ENCODE measurements at regions not wholly inside any gene's neighbourhood (a gene's known extent, or its start where the extent isn't known, plus 50 kb on each side); places are given as distances from the start of the nearest gene placed in this dataset.

DNA sequence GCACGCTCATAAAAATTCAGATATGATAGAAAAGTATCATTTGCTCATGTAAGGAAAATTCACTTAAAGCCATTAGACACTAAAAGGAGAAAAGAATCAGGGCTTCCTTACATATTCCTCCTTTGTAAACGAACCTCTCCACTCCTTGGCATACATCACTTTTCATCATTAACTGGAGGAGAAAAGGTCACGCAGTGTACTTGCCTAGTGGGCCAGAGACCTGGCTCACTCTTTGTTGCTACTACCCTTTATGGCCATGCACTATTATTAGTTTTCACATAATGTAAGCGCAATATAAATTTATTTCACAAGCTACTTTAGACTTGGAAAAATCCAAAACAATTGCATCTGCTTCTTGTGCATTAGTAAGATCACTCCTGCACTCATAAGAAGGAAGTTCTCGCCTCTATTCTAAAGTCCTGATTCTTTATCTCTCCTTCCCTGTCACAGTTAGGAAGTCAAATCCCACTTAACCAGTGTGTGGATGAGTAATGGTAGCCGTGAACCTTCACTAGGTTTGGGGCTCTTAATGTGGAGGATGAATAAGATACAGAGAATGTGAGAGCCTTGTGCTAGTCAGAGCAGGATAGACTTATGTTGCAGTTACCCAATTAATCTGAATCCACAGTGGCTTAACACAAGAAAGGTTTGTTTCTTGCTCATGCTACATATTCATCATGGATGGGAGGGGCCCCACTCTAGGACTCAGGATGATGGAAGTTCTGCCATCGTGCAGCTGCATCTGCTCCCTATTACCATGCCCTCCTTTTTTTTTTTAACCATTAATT, 115.0 kb upstream of the GLS start:
- no peak overlapping the region for H3K9ac ChIP-seq (ENCODE audit: low read length)
- no peak overlapping the region for H3K4me3 ChIP-seq (ENCODE audit: low read length)
- DNase-seq (ENCODE audit: low read depth), result peak; percentile 34
- H3K9me3 ChIP-seq (ENCODE audit: control insufficient read depth, low read length), result no peaks in the 10 kb centered on the region
- no peaks in the 10 kb centered on the region for H3K27me3 ChIP-seq (replicated peaks; ENCODE audit: control insufficient read depth, insufficient read depth, low read length)
- no peaks in the 10 kb centered on the region for H3K36me3 ChIP-seq (ENCODE audit: control insufficient read depth, insufficient read depth, low read length, severe bottlenecking)
- H3K4me1 ChIP-seq (ENCODE audit: control insufficient read depth, insufficient read depth, low read length), result peaks cover 12% of the 10 kb centered on the region

- Histone ChIP-seq H3K36me3 (ENCODE audit: control insufficient read depth, insufficient read depth, low read length, severe bottlenecking) (no peaks in the 10 kb centered on the region), H3K4me1 (ENCODE audit: control insufficient read depth, insufficient read depth, low read length) (peaks cover 12% of the 10 kb centered on the region), H3K4me3 (ENCODE audit: low read length) (no peak overlapping the region), H3K27me3 (replicated peaks; ENCODE audit: control insufficient read depth, insufficient read depth, low read length) (no peaks in the 10 kb centered on the region), H3K9me3 (ENCODE audit: control insufficient read depth, low read length) (no peaks in the 10 kb centered on the region), H3K9ac (ENCODE audit: low read length) (no peak overlapping the region)
- no peak for DNase-seq (ENCODE audit: low read depth)
Measured at GRCh38 chr2:190766174-190766572, 114.4 kb upstream of the GLS start.

GRCh38 chr2:190766595-190766994, 114.0 kb upstream of the GLS start:
- Histone ChIP-seq H3K27me3 (replicated peaks; ENCODE audit: control insufficient read depth, insufficient read depth, low read length) (no peaks in the 10 kb centered on the region), H3K9me3 (ENCODE audit: control insufficient read depth, low read length) (no peaks in the 10 kb centered on the region), H3K9ac (ENCODE audit: low read length) (no peak overlapping the region), H3K36me3 (ENCODE audit: control insufficient read depth, insufficient read depth, low read length, severe bottlenecking) (no peaks in the 10 kb centered on the region), H3K4me3 (ENCODE audit: low read length) (no peak overlapping the region), H3K4me1 (ENCODE audit: control insufficient read depth, insufficient read depth, low read length) (peaks cover 13% of the 10 kb centered on the region)
- no peak for DNase-seq (ENCODE audit: low read depth)

GRCh38 chr2:190767821-190768220, 112.8 kb upstream of the GLS start:
- Histone ChIP-seq H3K4me1 (ENCODE audit: control insufficient read depth, insufficient read depth, low read length) (peaks cover 16% of the 10 kb centered on the region), H3K27me3 (replicated peaks; ENCODE audit: control insufficient read depth, insufficient read depth, low read length) (no peaks in the 10 kb centered on the region), H3K9ac (ENCODE audit: low read length) (no peak overlapping the region), H3K9me3 (ENCODE audit: control insufficient read depth, low read length) (no peaks in the 10 kb centered on the region), H3K4me3 (ENCODE audit: low read length) (no peak overlapping the region), H3K36me3 (ENCODE audit: control insufficient read depth, insufficient read depth, low read length, severe bottlenecking) (no peaks in the 10 kb centered on the region)
- DNase-seq (ENCODE audit: low read depth), result no peak

DNA sequence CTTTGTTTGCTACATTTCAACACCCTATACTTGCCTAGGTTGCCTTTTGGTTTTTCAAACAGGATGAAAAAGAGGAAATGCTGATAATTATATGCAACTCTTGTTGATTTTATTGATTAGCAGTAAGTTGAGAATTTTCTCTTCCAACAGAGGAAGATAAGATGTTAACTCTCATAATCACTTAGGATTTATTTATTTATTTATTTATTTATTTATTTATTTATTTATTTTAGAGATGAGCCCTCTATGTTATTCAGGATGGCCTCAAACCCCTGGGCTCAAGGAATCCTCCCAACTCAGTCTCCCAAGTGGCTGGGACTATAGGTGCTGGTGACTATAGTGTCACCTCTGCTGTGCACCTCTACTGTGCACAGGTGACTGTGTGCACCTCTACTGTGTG, 111.4 kb upstream of the GLS start:
- no peak for DNase-seq (ENCODE audit: low read depth)
- Histone ChIP-seq H3K4me3 (ENCODE audit: low read length) (no peak overlapping the region), H3K36me3 (ENCODE audit: control insufficient read depth, insufficient read depth, low read length, severe bottlenecking) (no peaks in the 10 kb centered on the region), H3K9me3 (ENCODE audit: control insufficient read depth, low read length) (no peaks in the 10 kb centered on the region), H3K9ac (ENCODE audit: low read length) (no peak overlapping the region), H3K4me1 (ENCODE audit: control insufficient read depth, insufficient read depth, low read length) (peaks cover 16% of the 10 kb centered on the region), H3K27me3 (replicated peaks; ENCODE audit: control insufficient read depth, insufficient read depth, low read length) (no peaks in the 10 kb centered on the region)

DNA sequence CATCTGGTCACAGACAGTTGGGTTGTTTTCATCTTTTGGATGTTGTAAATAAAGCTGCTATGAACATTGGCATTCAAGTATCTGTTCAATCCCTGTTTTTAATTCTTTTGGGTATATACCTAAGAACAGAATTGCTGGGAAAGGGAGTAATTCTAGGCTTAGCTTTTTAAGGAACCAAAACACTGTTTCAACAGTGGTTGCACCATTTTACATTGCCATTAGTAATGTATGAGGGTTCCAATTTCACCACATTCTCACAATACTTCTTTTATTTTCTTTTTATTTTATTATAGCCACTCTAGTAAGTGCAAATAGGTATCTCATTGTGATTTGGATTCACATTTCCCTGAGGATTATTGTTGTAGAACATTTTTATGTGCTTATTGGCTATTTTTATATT, 108.9 kb upstream of the GLS start:
- Histone ChIP-seq H3K4me3 (ENCODE audit: low read length) (no peak overlapping the region), H3K36me3 (ENCODE audit: control insufficient read depth, insufficient read depth, low read length, severe bottlenecking) (no peaks in the 10 kb centered on the region), H3K9me3 (ENCODE audit: control insufficient read depth, low read length) (no peaks in the 10 kb centered on the region), H3K4me1 (ENCODE audit: control insufficient read depth, insufficient read depth, low read length) (peaks cover 5% of the 10 kb centered on the region), H3K9ac (ENCODE audit: low read length) (no peak overlapping the region), H3K27me3 (replicated peaks; ENCODE audit: control insufficient read depth, insufficient read depth, low read length) (no peaks in the 10 kb centered on the region)
- DNase-seq (ENCODE audit: low read depth), result no peak

- Histone ChIP-seq H3K4me1 (ENCODE audit: control insufficient read depth, insufficient read depth, low read length) (no peaks in the 10 kb centered on the region), H3K9ac (ENCODE audit: low read length) (no peak overlapping the region), H3K9me3 (ENCODE audit: control insufficient read depth, low read length) (peaks cover 11% of the 10 kb centered on the region), H3K27me3 (replicated peaks; ENCODE audit: control insufficient read depth, insufficient read depth, low read length) (no peaks in the 10 kb centered on the region), H3K36me3 (ENCODE audit: control insufficient read depth, insufficient read depth, low read length, severe bottlenecking) (no peaks in the 10 kb centered on the region), H3K4me3 (ENCODE audit: low read length) (no peak overlapping the region)
- DNase-seq (ENCODE audit: low read depth), result no peak
Measured at GRCh38 chr2:190780594-190780993, 100.0 kb upstream of the GLS start.

DNA sequence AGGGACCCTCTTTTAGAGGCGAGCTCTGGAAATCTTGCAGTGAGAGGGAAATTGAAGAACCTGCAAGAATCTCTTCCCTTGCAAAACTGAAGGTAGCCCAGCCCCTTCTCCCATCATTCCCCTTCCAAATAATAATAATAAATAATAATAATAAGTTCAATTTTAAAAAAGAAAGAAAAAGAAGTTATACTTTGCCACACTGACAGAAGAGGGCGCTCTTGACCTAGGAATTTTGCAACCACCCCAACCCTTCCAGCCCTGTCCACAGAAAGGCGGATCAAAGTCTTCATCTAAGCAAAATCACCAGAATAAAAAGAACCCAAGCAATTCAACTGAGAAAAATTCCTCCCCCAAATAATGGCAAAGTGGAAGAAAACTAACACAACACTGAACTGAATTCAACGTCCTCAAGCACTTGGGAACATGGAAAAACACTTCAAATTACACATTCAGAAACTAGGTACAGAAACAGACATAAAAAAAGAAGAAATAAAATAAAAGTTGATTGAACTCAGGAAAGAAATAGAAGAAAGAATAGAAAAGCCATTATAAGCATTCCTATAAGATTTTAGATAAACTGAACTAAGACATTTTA, 98.9 kb upstream of the GLS start:
- no peak overlapping the region for H3K4me3 ChIP-seq (ENCODE audit: low read length)

DNA sequence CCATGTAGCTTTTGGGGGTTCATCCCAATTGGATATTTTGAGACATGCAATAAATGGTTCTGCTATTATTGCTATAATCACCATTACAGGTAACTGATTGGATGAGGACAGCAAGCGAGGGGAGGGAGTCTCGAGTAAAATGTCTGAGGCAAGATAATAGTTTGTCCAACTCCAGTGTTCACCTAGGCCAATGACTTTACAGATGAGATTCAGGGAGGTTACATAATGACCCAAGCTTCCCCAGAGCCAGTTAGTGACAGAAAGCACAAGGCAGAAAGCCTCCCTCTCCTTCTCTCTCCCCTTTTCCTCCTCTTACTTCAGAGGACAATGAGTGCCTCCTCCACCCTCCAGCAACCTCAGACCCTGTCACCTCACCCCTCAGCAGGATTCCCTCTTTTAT, 98.4 kb upstream of the GLS start:
- H3K27me3 ChIP-seq (replicated peaks; ENCODE audit: control insufficient read depth, insufficient read depth, low read length), result no peaks in the 10 kb centered on the region
- peaks cover 11% of the 10 kb centered on the region for H3K9me3 ChIP-seq (ENCODE audit: control insufficient read depth, low read length)
- no peaks in the 10 kb centered on the region for H3K36me3 ChIP-seq (ENCODE audit: control insufficient read depth, insufficient read depth, low read length, severe bottlenecking)
- H3K4me3 ChIP-seq (ENCODE audit: low read length), result no peak overlapping the region
- no peak overlapping the region for H3K9ac ChIP-seq (ENCODE audit: low read length)
- peaks cover 7% of the 10 kb centered on the region for H3K4me1 ChIP-seq (ENCODE audit: control insufficient read depth, insufficient read depth, low read length)
- DNase-seq (ENCODE audit: low read depth), result no peak

More for the DNA sequence above, 98.9 kb upstream of the GLS start:
- peaks cover 4% of the 10 kb centered on the region for H3K4me1 ChIP-seq (ENCODE audit: control insufficient read depth, insufficient read depth, low read length)
- peaks cover 11% of the 10 kb centered on the region for H3K9me3 ChIP-seq (ENCODE audit: control insufficient read depth, low read length)
- DNase-seq (ENCODE audit: low read depth), result peak; percentile 87
- H3K9ac ChIP-seq (ENCODE audit: low read length), result no peak overlapping the region
- no peaks in the 10 kb centered on the region for H3K27me3 ChIP-seq (replicated peaks; ENCODE audit: control insufficient read depth, insufficient read depth, low read length)
- H3K36me3 ChIP-seq (ENCODE audit: control insufficient read depth, insufficient read depth, low read length, severe bottlenecking), result no peaks in the 10 kb centered on the region

GRCh38 chr2:190783513-190784263, 96.9 kb upstream of the GLS start:
- no peak overlapping the region for H3K4me3 ChIP-seq (ENCODE audit: low read length)
- H3K9ac ChIP-seq (ENCODE audit: low read length), result no peak overlapping the region
- H3K36me3 ChIP-seq (ENCODE audit: control insufficient read depth, insufficient read depth, low read length, severe bottlenecking), result no peaks in the 10 kb centered on the region
- DNase-seq (ENCODE audit: low read depth), result no peak
- H3K9me3 ChIP-seq (ENCODE audit: control insufficient read depth, low read length), result peaks cover 11% of the 10 kb centered on the region
- H3K27me3 ChIP-seq (replicated peaks; ENCODE audit: control insufficient read depth, insufficient read depth, low read length), result no peaks in the 10 kb centered on the region
- H3K4me1 ChIP-seq (ENCODE audit: control insufficient read depth, insufficient read depth, low read length), result peaks cover 7% of the 10 kb centered on the region

DNA sequence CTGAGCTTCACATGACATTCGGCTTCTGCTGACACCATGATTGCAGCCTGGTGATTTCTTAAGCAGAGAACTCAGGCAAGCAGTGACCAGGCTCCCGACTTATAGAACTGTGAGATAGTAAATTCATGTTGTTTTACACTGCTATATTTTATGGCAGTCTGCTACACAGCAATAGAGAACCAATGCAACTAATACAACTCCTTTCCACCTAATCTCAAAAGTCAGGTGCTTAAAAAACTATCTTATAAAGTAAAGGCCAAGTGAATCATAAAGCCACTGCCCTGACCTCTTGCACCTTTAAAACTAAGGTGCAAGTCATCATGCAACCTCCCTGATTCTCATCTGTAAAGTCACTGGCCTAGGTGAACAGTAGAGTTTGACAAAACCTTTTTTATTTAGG, 95.3 kb upstream of the GLS start:
- peaks cover 11% of the 10 kb centered on the region for H3K9me3 ChIP-seq (ENCODE audit: control insufficient read depth, low read length)
- DNase-seq (ENCODE audit: low read depth), result no peak
- H3K27me3 ChIP-seq (replicated peaks; ENCODE audit: control insufficient read depth, insufficient read depth, low read length), result no peaks in the 10 kb centered on the region
- no peak overlapping the region for H3K4me3 ChIP-seq (ENCODE audit: low read length)
- H3K9ac ChIP-seq (ENCODE audit: low read length), result no peak overlapping the region
- no peaks in the 10 kb centered on the region for H3K36me3 ChIP-seq (ENCODE audit: control insufficient read depth, insufficient read depth, low read length, severe bottlenecking)
- H3K4me1 ChIP-seq (ENCODE audit: control insufficient read depth, insufficient read depth, low read length), result peaks cover 7% of the 10 kb centered on the region

Measured in adipocyte (in vitro differentiated cells).